IMR-90 (cell line): ENCODE measurements at regions not wholly inside any gene's neighbourhood (a gene's known extent, or its start where the extent isn't known, plus 50 kb on each side); places are given as distances from the start of the nearest gene placed in this dataset.

Source experiments
- BHLHE40 ChIP-seq: fragments of 150-350 bp; IDR thresholded peaks from 2 replicates; pipeline ENCODE4 v1.6.1; 2016; ENCODE audit warnings: mild to moderate bottlenecking, low read depth, low read length
- MAFK ChIP-seq: IDR thresholded peaks from 2 replicates; pipeline ENCODE4 v1.6.1; 2012; ENCODE audit warnings: low read depth, low read length, improper control_type of control experiment
- MAZ ChIP-seq: IDR thresholded peaks from 2 replicates; pipeline ENCODE4 v1.6.1; 2012; ENCODE audit warnings: low read depth, mild to moderate bottlenecking, low read length, improper control_type of control experiment, moderate library complexity, borderline replicate concordance
- POLR2A ChIP-seq: IDR thresholded peaks from 2 replicates; pipeline ENCODE4 v1.6.1; 2012; ENCODE audit warnings: mild to moderate bottlenecking, low read depth, low read length
- RAD21 ChIP-seq: IDR thresholded peaks from 2 replicates; pipeline ENCODE4 v1.6.1; 2012; ENCODE audit warnings: low read length, improper control_type of control experiment
- SMC3 ChIP-seq: fragments of 150-350 bp; IDR thresholded peaks from 2 replicates; pipeline ENCODE4 v1.6.1; 2016; ENCODE audit warnings: low read depth, mild to moderate bottlenecking, antibody characterized with exemption, low read length, moderate library complexity
- TF ChIP-seq, protein P1 (sequence below): conservative IDR thresholded peaks from 2 replicates; pipeline ENCODE4 v1.5.1; 2012; ENCODE audit warnings: mild to moderate bottlenecking, low read depth, low read length, improper control_type of control experiment

DNA sequence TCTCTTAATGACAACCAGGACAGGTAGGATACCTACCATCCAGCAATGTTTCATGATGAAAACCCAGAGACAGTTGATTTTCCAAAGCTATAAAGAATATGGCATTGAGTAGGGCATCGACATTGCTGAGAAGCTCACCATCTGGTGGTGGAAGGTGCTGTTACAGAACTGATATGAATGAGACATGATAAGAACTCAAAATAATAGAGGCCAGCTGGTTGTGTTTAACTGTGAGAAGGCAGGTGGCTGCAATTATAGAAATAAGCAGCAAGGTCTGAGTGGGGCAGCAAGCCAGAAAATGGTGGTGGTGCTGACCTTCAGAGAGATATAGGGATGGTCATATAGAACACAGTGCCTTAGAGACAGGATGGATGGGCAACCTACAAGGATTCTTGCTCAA lies 449.7 kb downstream of the BTG1 start:
- TF ChIP-seq SMC3 (no peak), MAZ (no peak), POLR2A (no peak), RAD21 (no peak), MAFK (no peak), BHLHE40 (no peak)
- TF ChIP-seq, protein P1, sequence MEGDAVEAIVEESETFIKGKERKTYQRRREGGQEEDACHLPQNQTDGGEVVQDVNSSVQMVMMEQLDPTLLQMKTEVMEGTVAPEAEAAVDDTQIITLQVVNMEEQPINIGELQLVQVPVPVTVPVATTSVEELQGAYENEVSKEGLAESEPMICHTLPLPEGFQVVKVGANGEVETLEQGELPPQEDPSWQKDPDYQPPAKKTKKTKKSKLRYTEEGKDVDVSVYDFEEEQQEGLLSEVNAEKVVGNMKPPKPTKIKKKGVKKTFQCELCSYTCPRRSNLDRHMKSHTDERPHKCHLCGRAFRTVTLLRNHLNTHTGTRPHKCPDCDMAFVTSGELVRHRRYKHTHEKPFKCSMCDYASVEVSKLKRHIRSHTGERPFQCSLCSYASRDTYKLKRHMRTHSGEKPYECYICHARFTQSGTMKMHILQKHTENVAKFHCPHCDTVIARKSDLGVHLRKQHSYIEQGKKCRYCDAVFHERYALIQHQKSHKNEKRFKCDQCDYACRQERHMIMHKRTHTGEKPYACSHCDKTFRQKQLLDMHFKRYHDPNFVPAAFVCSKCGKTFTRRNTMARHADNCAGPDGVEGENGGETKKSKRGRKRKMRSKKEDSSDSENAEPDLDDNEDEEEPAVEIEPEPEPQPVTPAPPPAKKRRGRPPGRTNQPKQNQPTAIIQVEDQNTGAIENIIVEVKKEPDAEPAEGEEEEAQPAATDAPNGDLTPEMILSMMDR, result no peak
